ENCODE measurements at regions not wholly inside any gene's neighbourhood (a gene's known extent, or its start where the extent isn't known, plus 50 kb on each side); places are given as distances from the start of the nearest gene placed in this dataset.

GRCh38 chr18:27704736-27705361 lies 472.1 kb downstream of the CDH2 start:
- in situ Hi-C loops (cut with HindIII; ENCODE audit: low sequenced_read_pairs) = no loop called here

GRCh38 chr18:27699137-27699536 lies 477.8 kb downstream of the CDH2 start:
- in situ Hi-C loops (cut with HindIII; ENCODE audit: low sequenced_read_pairs) = no loop called here

- in situ Hi-C loops (cut with HindIII; ENCODE audit: low sequenced_read_pairs) = no loop called here
These were observed 480.8 kb downstream of the CDH2 start for GRCh38 chr18:27696148-27696547.

- in situ Hi-C loops (cut with HindIII; ENCODE audit: low sequenced_read_pairs) = no loop called here
These were observed 481.4 kb downstream of the CDH2 start for GRCh38 chr18:27695503-27695902.

- in situ Hi-C loops (cut with HindIII; ENCODE audit: low sequenced_read_pairs) = no loop called here
These were observed 481.9 kb downstream of the CDH2 start for GRCh38 chr18:27695052-27695451.

- in situ Hi-C loops (cut with HindIII; ENCODE audit: low sequenced_read_pairs) = no loop called here
These were observed 488.3 kb downstream of the CDH2 start for GRCh38 chr18:27688581-27688980.

GRCh38 chr18:27687351-27687979 lies 489.5 kb downstream of the CDH2 start:
- in situ Hi-C loops (cut with HindIII; ENCODE audit: low sequenced_read_pairs) = no loop called here

- in situ Hi-C loops (cut with HindIII; ENCODE audit: low sequenced_read_pairs) = no loop called here
These were observed 491.0 kb downstream of the CDH2 start for GRCh38 chr18:27685807-27686412.

- in situ Hi-C loops (cut with HindIII; ENCODE audit: low sequenced_read_pairs) = no loop called here
These were observed 491.8 kb downstream of the CDH2 start for GRCh38 chr18:27685091-27685490.

- in situ Hi-C loops (cut with HindIII; ENCODE audit: low sequenced_read_pairs) = no loop called here
These were observed 489.3 kb upstream of the CHST9 start for GRCh38 chr18:27674411-27674810.

GRCh38 chr18:27673861-27674260 lies 488.8 kb upstream of the CHST9 start:
- in situ Hi-C loops (cut with HindIII; ENCODE audit: low sequenced_read_pairs) = no loop called here

- in situ Hi-C loops (cut with HindIII; ENCODE audit: low sequenced_read_pairs) = no loop called here
These were observed 483.1 kb upstream of the CHST9 start for GRCh38 chr18:27668158-27668557.

- in situ Hi-C loops (cut with HindIII; ENCODE audit: low sequenced_read_pairs) = no loop called here
These were observed 482.0 kb upstream of the CHST9 start for GRCh38 chr18:27667064-27667463.

GRCh38 chr18:27666016-27666415 lies 480.9 kb upstream of the CHST9 start:
- in situ Hi-C loops (cut with HindIII; ENCODE audit: low sequenced_read_pairs) = no loop called here

- in situ Hi-C loops (cut with HindIII; ENCODE audit: low sequenced_read_pairs) = no loop called here
These were observed 480.2 kb upstream of the CHST9 start for GRCh38 chr18:27665264-27665799.

GRCh38 chr18:27662949-27663348 lies 477.8 kb upstream of the CHST9 start:
- in situ Hi-C loops (cut with HindIII; ENCODE audit: low sequenced_read_pairs) = no loop called here

- in situ Hi-C loops (cut with HindIII; ENCODE audit: low sequenced_read_pairs) = no loop called here
These were observed 477.4 kb upstream of the CHST9 start for GRCh38 chr18:27662537-27662936.

- in situ Hi-C loops (cut with HindIII; ENCODE audit: low sequenced_read_pairs) = no loop called here
These were observed 476.4 kb upstream of the CHST9 start for GRCh38 chr18:27661320-27662018.

GRCh38 chr18:27656905-27657304 lies 471.8 kb upstream of the CHST9 start:
- in situ Hi-C loops (cut with HindIII; ENCODE audit: low sequenced_read_pairs) = no loop called here

GRCh38 chr18:27656167-27656778 lies 471.2 kb upstream of the CHST9 start:
- in situ Hi-C loops (cut with HindIII; ENCODE audit: low sequenced_read_pairs) = no loop called here

- in situ Hi-C loops (cut with HindIII; ENCODE audit: low sequenced_read_pairs) = no loop called here
These were observed 468.1 kb upstream of the CHST9 start for GRCh38 chr18:27653247-27653646.
